HG02642 (cell line): ENCODE measurements at regions not wholly inside any gene's neighbourhood (a gene's known extent, or its start where the extent isn't known, plus 50 kb on each side); places are given as distances from the start of the nearest gene placed in this dataset.

Experiments used
- ATAC-seq: cut with Tn5 transposase; IDR thresholded peaks from one replicate; pipeline ENCODE4 v1.9.1; 2021; ENCODE audit warnings: mild to moderate bottlenecking; ENCODE audit not compliant: unreplicated experiment, poor library complexity

DNA sequence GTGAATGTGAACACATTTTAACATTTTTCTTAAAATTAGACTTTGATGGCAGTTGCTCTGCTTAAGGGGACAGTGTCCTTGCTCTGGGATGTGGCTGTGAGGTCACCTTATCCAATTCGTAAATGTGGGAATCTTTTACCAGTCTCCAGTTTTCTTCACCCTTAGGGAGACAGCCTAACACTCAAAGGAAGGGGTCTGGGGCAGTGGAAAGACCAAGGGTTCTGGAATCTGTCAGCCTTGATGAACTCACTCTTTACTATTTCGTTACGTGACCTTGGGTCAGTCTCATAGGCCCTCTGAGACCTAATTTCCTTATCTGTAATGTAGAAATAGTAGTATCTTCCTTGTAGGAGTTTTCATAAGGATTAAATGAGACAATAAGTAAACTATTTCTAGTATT lies 245.6 kb upstream of the ATP2B1 start:
- no peak for ATAC-seq

DNA sequence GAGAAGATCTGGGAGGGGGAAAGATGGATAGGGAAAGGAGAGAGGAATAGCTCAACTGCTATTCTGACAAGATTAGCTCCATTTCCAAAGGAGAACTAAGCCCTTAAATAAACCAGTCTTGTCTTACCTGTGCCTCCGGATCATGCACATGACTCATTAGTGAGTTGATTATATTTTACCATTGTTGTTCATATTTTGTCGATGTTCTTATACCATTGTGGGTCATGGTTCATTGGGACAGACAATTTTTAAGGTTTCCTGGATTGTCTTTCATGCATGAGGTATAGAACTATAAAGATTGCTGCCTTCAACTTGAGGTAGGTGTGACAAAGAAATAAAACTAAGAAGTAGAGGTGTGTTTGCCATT lies 243.0 kb upstream of the ATP2B1 start:
- no peak for ATAC-seq

DNA sequence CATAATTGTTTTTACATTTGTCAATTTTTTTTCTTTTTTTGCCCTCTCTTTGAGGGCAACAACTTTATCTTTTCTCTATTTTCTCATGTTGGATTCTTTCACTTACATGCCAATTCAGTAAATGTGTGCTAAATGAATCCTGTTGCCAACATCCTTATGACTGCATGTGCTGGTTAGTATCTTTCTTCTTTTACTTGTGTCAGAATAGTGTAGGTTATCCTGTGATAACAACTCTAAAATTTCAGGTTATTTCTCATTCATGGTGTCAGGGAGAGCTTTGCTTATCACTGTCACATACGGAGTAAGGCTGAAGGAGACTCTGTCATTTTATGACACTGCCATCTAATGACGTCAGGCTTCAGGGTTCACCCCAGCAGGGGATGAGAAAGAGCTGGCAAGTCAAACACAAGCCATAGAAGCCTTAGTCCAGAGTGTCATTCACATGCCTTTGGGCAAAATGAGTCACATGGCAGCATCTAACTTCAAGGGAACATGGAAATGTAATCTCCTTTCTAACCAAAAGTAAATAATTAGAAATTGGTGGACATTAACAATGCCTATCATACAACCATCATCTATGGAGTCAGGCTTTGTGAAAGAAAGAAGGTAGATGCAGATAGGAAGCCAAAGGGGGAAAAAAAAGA lies 242.5 kb upstream of the ATP2B1 start:
- ATAC-seq = no peak

DNA sequence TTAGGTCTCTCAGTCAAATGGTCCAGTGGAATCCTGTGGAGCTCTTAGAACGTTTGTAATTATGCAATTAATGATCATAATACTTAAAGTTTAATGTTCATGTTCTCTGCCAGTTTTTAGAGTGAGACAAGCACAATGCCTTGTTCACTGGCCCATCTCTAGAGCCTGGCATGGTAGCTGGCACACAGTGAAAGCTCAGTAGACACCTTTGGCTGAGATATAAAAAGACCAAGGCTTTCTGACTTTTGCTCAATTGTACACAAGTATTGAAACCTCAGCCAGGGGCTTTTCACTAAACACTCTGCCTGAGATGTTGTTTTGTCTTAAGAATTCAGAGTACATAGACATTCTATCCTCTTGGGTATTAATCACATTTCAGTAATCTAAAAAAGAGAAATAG lies 241.8 kb upstream of the ATP2B1 start:
- ATAC-seq = peak; percentile 56

DNA sequence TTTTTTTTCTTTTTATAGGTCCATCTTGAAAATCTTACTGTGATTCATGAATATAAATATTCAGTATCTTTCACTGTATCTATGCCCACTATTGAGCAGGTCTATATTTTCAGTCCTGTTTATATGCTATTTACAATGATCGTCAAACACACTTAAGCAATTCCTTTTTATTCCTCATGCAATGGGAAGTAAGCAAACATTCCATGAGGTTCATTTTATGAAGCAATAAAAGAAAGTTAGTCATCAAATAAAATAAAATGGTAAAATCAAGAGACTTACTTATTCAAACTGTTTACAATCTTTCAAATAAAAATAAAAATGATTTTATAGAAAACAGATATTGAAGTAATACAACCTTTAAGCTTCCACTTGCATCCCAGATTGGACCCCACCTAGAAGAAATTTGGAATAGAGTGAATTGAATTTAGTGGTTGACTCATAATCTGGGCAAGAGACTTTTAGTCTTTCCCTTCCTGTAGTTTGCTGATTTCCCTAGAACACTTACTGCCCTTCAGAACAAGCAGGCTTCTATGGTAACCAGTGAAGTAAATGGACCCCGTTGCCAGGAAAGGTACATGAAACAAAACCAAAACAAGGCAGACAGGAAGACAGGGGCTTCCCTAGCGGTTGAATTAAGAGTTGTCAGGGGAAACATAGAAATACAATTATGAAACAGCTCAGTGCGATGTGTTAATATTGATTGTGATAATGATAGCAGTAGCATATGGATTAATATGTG lies 241.0 kb upstream of the ATP2B1 start:
- peak; percentile 94 for ATAC-seq

DNA sequence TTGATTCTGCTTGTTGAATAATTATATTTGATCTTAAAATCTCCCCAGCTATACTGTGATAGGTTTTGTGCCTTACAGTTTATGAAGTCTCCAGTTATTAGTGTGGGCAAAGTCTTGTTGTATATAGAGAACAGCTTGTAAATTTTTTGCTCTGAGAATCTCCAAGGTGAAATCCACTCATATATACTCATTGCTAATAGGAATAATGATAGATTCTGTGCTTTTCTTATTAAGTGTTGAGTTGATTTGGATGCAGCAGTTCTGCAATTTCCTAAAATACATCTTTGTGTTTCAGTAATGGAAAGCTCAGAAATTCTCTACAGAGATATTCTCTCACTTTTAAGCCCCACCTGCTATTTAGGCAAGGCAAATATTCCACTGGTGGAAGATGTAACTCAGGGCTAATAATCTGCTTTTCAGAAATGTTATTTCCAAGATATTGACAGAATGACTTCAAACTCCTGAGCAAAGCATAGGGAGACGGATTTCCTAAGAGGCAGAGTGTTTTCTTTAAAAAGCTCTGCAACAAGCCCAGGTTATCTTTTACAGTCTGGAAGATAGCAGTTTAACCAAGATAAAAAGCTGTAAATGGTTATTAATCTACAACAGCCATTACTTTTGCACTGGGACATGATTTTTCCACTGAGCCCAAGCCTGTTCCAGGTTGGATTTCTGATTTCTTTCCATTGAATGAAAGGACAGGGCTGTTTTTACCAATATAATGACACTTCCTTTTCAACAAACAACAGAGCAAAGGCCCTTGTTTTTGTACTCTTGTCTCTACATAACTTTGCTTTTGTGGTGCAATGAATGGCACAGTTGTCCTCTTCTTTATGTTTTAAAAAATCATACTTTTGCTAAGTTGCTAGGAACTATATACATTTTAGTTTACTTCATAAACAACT lies 239.9 kb upstream of the ATP2B1 start:
- ATAC-seq = no peak

DNA sequence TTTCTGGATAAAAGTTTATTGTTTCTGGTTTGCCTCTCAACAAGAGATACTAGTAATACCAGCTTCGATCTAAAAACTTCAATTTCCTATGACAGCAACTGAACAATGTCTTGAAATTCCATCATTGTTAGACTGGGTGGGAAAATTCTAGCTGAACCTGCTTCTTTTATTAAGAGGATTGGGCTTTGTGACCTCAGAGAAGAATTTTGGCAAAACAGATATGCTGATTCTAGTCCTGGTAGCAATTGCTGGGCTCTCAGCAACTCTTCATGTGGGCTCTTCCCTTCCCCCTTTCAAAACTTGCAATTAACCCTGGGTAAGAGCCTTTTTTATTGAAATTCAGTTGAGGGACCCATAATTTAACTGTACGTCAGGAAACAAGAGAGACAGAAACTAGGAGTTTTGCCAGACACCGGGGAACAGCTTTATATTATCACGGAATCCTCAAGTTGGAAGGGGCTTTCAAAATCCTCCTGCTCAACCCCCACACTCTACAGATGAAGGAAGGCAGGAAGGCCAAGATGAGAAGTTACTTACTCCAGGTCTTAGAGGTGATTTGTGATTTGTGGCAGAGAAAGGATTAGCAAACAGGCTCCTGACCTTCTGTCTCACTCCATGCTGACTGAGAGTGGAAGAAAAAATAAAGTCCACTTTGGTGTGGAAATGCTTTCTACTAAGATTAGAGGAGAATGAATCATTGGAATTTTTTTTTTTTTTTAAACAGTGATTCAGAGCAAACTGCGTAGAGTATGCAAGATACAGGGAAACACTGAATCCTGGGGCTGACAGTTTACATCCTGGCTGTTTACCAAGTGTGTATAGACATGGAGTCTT lies 239.0 kb upstream of the ATP2B1 start:
- no peak for ATAC-seq

DNA sequence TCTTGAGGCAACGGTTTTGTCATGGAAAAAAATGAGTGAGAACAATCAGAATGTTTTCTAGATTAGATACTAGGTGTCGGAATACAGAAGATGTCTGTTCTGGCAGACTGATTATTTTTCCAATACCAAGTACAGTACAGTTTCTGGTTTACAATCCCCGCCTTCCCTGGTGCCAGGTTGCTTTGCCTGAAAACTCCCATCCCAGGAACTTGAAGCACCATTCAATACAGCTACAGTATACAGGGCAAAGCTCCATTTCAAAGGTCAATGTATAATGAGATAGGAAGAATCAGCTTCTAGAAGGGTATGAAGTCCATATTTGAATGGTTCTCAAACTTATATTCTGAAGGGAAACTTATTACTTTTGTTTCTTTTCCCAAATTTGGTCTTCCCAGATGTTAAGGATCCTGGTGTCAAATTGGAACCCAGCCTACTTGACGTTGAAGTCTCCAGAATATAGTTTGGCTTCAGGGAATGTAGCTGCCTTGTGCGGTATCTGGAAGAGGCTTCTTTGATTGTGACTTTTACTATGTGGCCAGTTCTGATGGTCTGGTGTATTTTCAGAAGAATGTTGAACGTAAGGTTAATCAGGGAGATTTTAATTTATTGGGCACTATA lies 238.0 kb upstream of the ATP2B1 start:
- no peak for ATAC-seq

DNA sequence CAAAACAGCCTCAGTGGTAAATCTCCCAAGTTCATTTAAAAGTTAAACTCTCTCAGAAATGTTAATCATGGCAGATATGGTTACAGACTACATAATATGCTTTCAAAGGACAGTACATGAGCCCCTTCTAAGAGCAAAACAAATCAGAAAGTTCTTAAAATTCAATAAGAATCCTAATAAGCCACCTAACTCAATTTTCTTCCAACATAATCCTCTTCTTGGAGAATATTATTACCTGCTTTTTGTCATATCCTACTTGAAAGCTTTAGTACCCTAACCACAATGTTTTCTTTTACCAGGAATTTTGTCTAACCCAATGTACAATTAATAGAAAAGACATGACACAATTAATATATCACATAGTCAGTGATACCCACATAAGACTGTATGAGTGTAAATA lies 236.5 kb upstream of the ATP2B1 start:
- ATAC-seq = no peak

DNA sequence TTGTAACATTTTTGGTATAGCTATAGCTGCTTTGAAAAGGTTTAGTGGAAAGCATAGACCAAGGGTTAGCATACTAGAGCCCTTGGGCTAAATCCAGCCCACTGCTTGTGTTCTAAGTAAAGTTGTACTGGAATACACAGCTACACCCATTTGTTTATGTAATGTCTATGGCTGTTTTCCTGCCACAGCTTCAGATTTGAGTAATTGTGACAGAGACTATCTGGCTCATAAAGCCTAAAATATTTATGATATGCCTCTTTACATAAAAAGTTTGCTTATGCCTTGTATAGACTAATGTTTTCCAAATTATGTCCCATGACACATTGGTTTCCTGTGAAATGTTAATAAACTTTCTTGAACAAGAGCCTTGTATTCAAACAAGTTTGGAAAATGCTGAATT lies 234.8 kb upstream of the ATP2B1 start:
- ATAC-seq = no peak

DNA sequence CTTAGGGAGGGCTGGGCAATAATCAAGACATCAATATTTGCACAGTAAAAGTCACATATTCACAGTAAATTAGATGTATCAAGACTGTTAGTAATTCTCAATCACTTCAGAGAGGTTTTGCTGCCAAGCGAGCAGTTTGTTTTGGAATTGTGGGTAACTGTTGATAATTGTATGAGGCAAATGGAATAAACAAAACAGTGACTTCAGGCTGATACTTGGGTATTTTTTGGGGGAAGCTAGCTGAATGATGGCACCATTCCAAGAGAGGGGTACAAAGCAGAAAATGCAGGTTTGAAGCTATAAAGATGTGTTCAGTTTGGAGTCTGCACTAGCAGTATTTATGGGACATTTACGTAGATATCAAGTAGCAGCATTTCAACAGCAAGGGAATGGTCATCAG lies 232.8 kb upstream of the ATP2B1 start:
- ATAC-seq = no peak

DNA sequence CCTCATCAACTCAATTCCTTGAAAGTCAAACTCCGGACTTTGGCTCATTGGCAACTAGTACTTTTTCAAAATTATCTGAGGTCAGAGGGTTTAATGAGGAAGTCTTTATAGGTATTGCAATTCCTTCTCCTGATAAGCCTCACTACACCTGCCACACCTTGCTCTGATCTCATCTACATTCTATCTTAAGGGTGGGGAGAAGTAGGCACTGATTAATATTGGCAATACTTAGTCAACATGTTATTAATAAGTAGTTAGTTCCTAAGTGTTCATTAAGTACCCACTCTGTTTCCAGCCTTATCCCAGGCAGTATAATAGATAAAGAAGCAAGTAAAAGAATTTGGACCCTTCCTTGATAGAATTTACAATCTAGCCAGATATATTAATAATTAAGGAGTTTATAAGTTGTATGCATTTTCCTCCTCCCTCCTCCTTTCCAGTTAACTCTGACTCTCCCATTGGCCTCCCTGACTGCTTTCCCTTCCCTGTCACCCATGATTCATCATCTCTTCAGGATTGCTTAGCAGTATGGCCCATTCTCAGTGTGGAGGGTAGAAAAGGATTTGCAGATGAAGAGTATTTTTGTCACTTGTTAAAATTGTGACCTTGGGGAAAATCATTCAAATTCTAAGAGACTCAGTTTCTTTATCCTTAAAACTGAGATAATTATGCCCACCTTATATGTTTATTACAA lies 231.0 kb upstream of the ATP2B1 start:
- no peak for ATAC-seq

DNA sequence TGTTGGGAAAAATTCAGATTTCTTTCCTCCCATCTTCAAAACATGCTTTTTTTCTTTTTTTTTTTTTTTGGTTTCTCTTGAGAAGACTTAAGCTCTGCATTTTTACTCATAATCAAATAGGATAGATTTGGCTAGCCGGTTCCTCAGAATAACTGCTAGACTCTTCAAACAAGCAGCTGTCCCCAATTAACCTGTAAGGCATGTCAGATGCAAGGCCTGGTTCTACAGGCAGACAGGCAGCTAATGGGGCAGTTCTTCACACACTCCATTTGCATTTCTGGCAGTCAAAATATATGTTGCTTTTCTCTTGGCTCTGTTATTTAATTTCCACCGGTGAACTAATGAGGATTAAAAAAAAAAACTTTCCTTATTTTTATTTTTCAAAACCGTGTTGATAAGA lies 228.0 kb upstream of the ATP2B1 start:
- ATAC-seq = no peak

DNA sequence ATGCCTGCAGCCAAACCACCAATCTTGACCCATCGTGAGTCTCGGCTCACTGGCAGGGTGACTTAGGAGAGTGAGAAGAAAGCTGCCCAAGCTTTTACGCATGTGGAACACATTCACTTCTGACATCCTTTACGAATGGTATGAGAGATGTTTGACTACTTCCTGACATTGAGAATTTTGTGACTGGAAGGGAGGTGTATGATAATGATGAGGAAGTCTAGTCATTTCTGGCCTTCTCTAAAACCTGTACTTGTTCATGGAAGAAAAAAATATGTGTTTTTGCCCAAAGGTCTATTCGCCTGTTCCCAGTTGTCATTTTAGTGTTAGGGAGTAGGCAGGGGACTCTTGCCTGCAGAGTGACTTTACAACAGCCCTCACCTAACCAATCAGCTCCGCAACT lies 227.2 kb upstream of the ATP2B1 start:
- ATAC-seq = peak; percentile 88

DNA sequence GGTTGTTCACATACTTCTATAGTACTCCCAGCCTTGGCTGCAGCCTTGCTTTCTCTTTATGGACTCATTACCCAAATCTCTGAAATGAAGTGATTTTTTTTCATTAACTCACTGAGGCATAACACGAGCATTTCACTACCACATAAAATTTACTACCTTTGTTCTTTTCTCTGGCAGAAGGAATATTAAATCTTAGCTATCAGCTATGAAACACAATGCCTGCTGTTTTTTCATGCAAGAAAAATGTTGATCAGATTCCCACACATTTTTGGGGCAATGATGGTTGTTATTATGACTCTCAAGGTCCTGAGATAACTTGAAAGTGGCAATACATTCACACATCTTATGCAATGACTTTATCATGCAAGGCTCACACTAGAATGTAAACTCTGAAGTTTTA lies 225.3 kb upstream of the ATP2B1 start:
- no peak for ATAC-seq

DNA sequence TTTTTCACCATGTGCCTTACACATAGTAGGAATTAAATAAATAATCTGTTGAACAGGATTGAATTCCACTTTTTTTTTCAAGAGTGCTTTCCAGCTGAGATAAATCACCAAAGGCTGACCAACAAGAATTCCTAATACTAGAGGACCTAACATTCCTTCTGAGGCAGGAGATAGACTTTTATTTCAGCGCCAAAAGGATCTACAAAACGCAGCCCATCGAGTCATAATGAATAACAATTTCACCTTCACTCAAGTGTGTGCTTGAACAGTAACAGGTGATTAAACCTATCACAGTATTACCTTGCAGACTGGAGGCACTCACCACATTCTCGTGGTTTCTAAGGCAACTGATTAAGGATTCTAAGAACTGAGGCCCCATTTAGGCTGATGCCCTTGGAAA lies 224.3 kb upstream of the ATP2B1 start:
- no peak for ATAC-seq

DNA sequence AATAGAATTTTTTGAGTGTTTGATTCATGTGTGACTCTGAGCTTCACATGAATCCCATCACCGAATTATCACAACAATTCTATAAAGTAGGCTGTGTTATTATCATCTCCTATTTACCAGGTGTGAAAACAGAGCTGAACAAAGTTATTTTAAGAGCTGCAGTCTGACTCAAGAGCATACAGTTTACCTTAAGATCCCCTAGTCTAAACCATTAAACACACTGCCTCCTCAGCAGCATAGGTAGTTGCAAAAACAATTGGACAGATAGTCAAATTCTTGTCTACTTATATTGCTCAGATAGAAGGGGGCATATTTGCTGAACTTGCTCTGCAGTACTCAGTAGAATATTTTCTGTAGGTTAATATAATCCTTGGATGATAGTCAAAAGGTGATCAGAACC lies 219.8 kb upstream of the ATP2B1 start:
- no peak for ATAC-seq

DNA sequence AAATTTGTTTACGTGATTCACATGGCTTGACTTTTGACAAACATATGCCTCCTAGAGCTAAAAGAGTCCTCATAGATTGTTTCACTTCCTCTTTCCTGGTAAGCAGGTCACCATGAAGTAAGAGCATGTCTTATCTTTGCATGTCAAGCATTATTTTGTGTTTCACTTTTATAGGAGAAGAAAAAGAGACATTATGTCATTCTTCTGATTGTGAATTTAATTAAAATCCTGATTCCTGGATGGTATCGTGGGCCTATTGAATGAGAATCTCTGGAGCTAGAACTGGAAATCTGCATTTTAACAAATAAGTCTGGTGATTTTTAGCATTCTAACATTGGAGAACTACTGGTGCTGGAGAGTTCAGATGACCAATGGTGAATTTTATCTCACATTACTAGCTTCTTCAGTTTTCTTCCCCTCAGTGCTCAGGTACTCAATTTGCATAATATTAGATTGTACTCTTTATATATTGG lies 218.6 kb upstream of the ATP2B1 start:
- ATAC-seq = peak; percentile 99

DNA sequence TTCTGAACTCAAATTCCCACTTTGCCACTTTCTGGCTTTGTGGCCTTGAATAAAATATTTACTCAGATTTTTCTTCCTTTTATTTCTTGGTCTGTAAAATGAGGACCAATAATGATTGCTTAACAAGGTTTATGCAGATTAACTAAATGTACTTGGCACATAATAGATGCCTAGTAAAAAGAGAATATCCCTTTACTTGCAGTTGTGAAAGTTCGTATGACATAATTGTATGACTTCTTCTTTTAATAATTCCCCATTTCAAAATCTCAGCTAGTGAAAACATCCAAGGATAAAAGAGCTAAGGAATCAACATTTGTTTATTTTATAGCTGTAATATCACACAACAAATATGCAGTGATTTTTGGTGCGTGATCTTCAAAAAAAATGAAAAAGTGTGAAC lies 215.6 kb upstream of the ATP2B1 start:
- no peak for ATAC-seq
